NCI-H146 (cell line): ENCODE measurements at regions not wholly inside any gene's neighbourhood (a gene's known extent, or its start where the extent isn't known, plus 50 kb on each side); places are given as distances from the start of the nearest gene placed in this dataset.
"Not testable (repeated sequence)": the region's sequence is repeated elsewhere in the genome, so short reads cannot be mapped to it uniquely, and the experiment has no call there.

Source experiments
- DNase-seq: peaks from one replicate; lab custom pipeline; 2025; lab: John Stamatoyannopoulos, UW

- DNase-seq, result not testable (repeated sequence)
These were observed 454.3 kb upstream of the SLITRK6 start for GRCh38 chr13:86253497-86253896.

- not testable (repeated sequence) for DNase-seq
These were observed 456.6 kb upstream of the SLITRK6 start for GRCh38 chr13:86255820-86256219.

- no peak for DNase-seq
These were observed 470.3 kb upstream of the SLITRK6 start for GRCh38 chr13:86269511-86269910.

GRCh38 chr13:86282442-86282841, 483.2 kb upstream of the SLITRK6 start:
- DNase-seq, result no peak

GRCh38 chr13:86283031-86283430, 483.8 kb upstream of the SLITRK6 start:
- DNase-seq, result no peak

- DNase-seq, result no peak
These were observed 499.5 kb upstream of the SLITRK6 start for GRCh38 chr13:86298725-86299124.

GRCh38 chr13:86299128-86299527, 499.9 kb upstream of the SLITRK6 start:
- no peak for DNase-seq

GRCh38 chr13:86309881-86310280, 510.7 kb upstream of the SLITRK6 start:
- no peak for DNase-seq

- DNase-seq, result no peak
These were observed 514.2 kb upstream of the SLITRK6 start for GRCh38 chr13:86313421-86313820.

- no peak for DNase-seq
These were observed 519.2 kb upstream of the SLITRK6 start for GRCh38 chr13:86318450-86318849.

- no peak for DNase-seq
These were observed 525.0 kb upstream of the SLITRK6 start for GRCh38 chr13:86324191-86324590.

GRCh38 chr13:86355301-86355700, 556.1 kb upstream of the SLITRK6 start:
- DNase-seq, result no peak

GRCh38 chr13:86357106-86357505, 557.9 kb upstream of the SLITRK6 start:
- DNase-seq, result no peak

- not testable (repeated sequence) for DNase-seq
These were observed 564.5 kb upstream of the SLITRK6 start for GRCh38 chr13:86363749-86364148.

- no peak for DNase-seq
These were observed 569.7 kb upstream of the SLITRK6 start for GRCh38 chr13:86368924-86369323.

GRCh38 chr13:86377451-86377850, 578.2 kb upstream of the SLITRK6 start:
- no peak for DNase-seq

GRCh38 chr13:86378628-86379027, 579.4 kb upstream of the SLITRK6 start:
- no peak for DNase-seq

- DNase-seq, result peak; percentile 59
These were observed 583.9 kb upstream of the SLITRK6 start for GRCh38 chr13:86383151-86383550.

- peak; percentile 56 for DNase-seq
These were observed 584.3 kb upstream of the SLITRK6 start for GRCh38 chr13:86383561-86383960.

- no peak for DNase-seq
These were observed 598.4 kb upstream of the SLITRK6 start for GRCh38 chr13:86397635-86398034.

GRCh38 chr13:86399572-86399971, 600.4 kb upstream of the SLITRK6 start:
- DNase-seq, result no peak

GRCh38 chr13:86402500-86402899, 603.3 kb upstream of the SLITRK6 start:
- no peak for DNase-seq

GRCh38 chr13:86403181-86403580, 604.0 kb upstream of the SLITRK6 start:
- DNase-seq, result no peak

- no peak for DNase-seq
These were observed 610.4 kb upstream of the SLITRK6 start for GRCh38 chr13:86409466-86410241.
